Fibroblast of peridontal ligament (primary cell): ENCODE measurements at regions not wholly inside any gene's neighbourhood (a gene's known extent, or its start where the extent isn't known, plus 50 kb on each side); places are given as distances from the start of the nearest gene placed in this dataset.
"Not testable (repeated sequence)": the region's sequence is repeated elsewhere in the genome, so short reads cannot be mapped to it uniquely, and the experiment has no call there.

Source experiments
- DNase-seq: peaks from one replicate; pipeline ENCODE4 v3.0.0-alpha.2; 2010; ENCODE audit errors: extremely low read depth

- not testable (repeated sequence) for DNase-seq
Measured at GRCh38 chr16:29111901-29112680, 127.2 kb downstream of the LAT start.

- DNase-seq, result no peak
Measured at GRCh38 chr16:29111421-29111820, 126.6 kb downstream of the LAT start.

- DNase-seq, result peak; percentile 54
Measured at GRCh38 chr16:29108625-29109169, 123.8 kb downstream of the LAT start.

GRCh38 chr16:29107299-29107698 is 122.4 kb downstream of the LAT start:
- no peak for DNase-seq

GRCh38 chr16:29106259-29106908 is 121.5 kb downstream of the LAT start:
- DNase-seq, result not testable (repeated sequence)

GRCh38 chr16:29104600-29104999 is 119.7 kb downstream of the LAT start:
- DNase-seq, result not testable (repeated sequence)

GRCh38 chr16:29097965-29098364 is 113.1 kb downstream of the LAT start:
- not testable (repeated sequence) for DNase-seq

- DNase-seq, result not testable (repeated sequence)
Measured at GRCh38 chr16:29094729-29095624, 110.1 kb downstream of the LAT start.

GRCh38 chr16:29094325-29094724 is 109.5 kb downstream of the LAT start:
- DNase-seq, result not testable (repeated sequence)

GRCh38 chr16:29089679-29090078 is 104.8 kb downstream of the LAT start:
- DNase-seq, result not testable (repeated sequence)

- not testable (repeated sequence) for DNase-seq
Measured at GRCh38 chr16:29087673-29088072, 102.8 kb downstream of the LAT start.

GRCh38 chr16:29081829-29082639 is 97.2 kb downstream of the LAT start:
- peak; percentile 8 for DNase-seq

GRCh38 chr16:29074554-29075402 is 89.9 kb downstream of the LAT start:
- DNase-seq, result not testable (repeated sequence)

GRCh38 chr16:29062235-29062634 is 77.4 kb downstream of the LAT start:
- DNase-seq, result not testable (repeated sequence)

GRCh38 chr16:29061467-29061921 is 76.6 kb downstream of the LAT start:
- DNase-seq, result not testable (repeated sequence)

- not testable (repeated sequence) for DNase-seq
Measured at GRCh38 chr16:29060022-29060810, 75.4 kb downstream of the LAT start.

GRCh38 chr16:29059575-29059974 is 74.7 kb downstream of the LAT start:
- not testable (repeated sequence) for DNase-seq
